H1 (cell line): ENCODE measurements at regions not wholly inside any gene's neighbourhood (a gene's known extent, or its start where the extent isn't known, plus 50 kb on each side); places are given as distances from the start of the nearest gene placed in this dataset.

ENCODE experiments used
- CTCF ChIP-seq, 3 experiments: IDR thresholded peaks; 1 replicate in 2 of 3; 2 replicates in 1 of 3; pipeline versions ENCODE4 v1.5.1 to v1.6.1; 2011; ENCODE audit warnings: low read length in 3 of 3, mild to moderate bottlenecking in 3 of 3, inconsistent platforms in 2 of 3, low read depth in 1 of 3, moderate library complexity in 1 of 3; ENCODE audit not compliant: insufficient read depth in 1 of 3; ENCODE audit errors: control extremely low read depth in 1 of 3
- EZH2 ChIP-seq: fragments of 200-600 bp; sonication (generic); IDR thresholded peaks from 2 replicates; pipeline ENCODE4 v1.7.1; 2012; ENCODE audit warnings: low read depth, mild to moderate bottlenecking, moderate library complexity, low read length, inconsistent platforms; ENCODE audit not compliant: severe bottlenecking
- POLR2AphosphoS5 ChIP-seq: IDR thresholded peaks from 2 replicates; pipeline ENCODE4 v1.6.1; 2011; ENCODE audit warnings: low read depth, low read length
- RFX5 ChIP-seq: IDR thresholded peaks from 2 replicates; pipeline ENCODE4 v1.6.1; 2011; ENCODE audit warnings: low read depth, low read length, improper control_type of control experiment, borderline replicate concordance
- TCF12 ChIP-seq: IDR thresholded peaks from 2 replicates; pipeline ENCODE4 v1.6.1; 2011; ENCODE audit warnings: low read depth, mild to moderate bottlenecking, low read length

DNA sequence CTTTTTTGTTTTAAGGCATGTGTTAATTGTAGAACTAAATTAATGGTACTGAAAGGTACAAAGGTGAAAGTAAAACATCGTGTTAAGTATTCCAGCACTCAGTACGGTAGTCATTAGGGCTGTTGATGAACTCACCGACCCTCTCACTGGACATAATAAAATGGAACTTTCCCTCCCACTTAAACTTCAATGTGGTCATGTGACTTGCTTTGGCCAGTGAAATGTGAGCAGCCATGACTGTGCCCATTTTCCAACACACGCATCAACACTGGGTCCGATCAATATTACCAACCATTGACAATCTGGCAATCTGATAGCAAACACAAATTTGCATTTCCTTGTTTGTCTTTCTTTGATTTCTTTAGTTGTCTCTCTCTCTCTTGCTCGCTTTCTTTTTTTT lies 125.1 kb downstream of the SPP2 start:
- TF ChIP-seq CTCF (IDR thresholded peaks at IDR 0.05; ENCODE audit: control extremely low read depth in 1 of 3, insufficient read depth in 1 of 3, low read depth in 1 of 3, low read length in 3 of 3), result no peak
- TF ChIP-seq EZH2, result no peak
- no peak for TF ChIP-seq TCF12
- no peak for TF ChIP-seq POLR2AphosphoS5
- no peak for TF ChIP-seq RFX5
